Ovary (tissue), 7 donors: ENCODE measurements at regions not wholly inside any gene's neighbourhood (a gene's known extent, or its start where the extent isn't known, plus 50 kb on each side); places are given as distances from the start of the nearest gene placed in this dataset.

ENCODE experiments used
- DNase-seq, 5 donors: peaks; one replicate each; pipeline ENCODE4 v3.0.0-alpha.2; 2019 to 2020
- H3K27ac ChIP-seq, 2 donors: fragments of 200-600 bp; one replicate each; pipeline versions ENCODE4 v1.5.1 to v1.8.0; 2019 to 2022
- H3K27me3 ChIP-seq: fragments of 200-600 bp; one replicate; pipeline ENCODE4 v1.8.0; 2022
- H3K36me3 ChIP-seq: fragments of 200-600 bp; sonication (generic); one replicate; pipeline ENCODE4 v1.5.1; 2019
- H3K4me1 ChIP-seq: one replicate; pipeline ENCODE4 v1.8.1; 2013; ENCODE audit warnings: mild to moderate bottlenecking, moderate library complexity; ENCODE audit not compliant: insufficient read depth
- H3K4me3 ChIP-seq: fragments of 200-600 bp; sonication (generic); one replicate; pipeline ENCODE4 v1.5.1; 2017
- H3K9me3 ChIP-seq, 2 donors: fragments of 200-600 bp in 1 of 2; sonication (generic) in 1 of 2; one replicate each; pipeline versions ENCODE4 v1.5.1 to v1.8.1; 2013 to 2019; ENCODE audit warnings: mild to moderate bottlenecking in 1 of 2, moderate library complexity in 1 of 2
- EP300 ChIP-seq: sonication (generic); formaldehyde crosslinking; IDR thresholded peaks from one replicate; pipeline ENCODE4 v1.6.1; 2017; ENCODE audit warnings: antibody characterized with exemption
- POLR2A ChIP-seq: fragments of 450-650 bp; IDR thresholded peaks from one replicate; pipeline ENCODE4 v1.6.1; 2017; ENCODE audit warnings: antibody characterized with exemption, mild to moderate bottlenecking, moderate library complexity
- WGBS, 3 donors: extraction: QIAGEN DNeasy Blood & Tissue Kit in 1 of 3; methylation state at CpG; one replicate each; pipeline versions ENCODE4 v1.1.5 to v1.1.7; 2013 to 2017; 5-methylcytosine and 5-hydroxymethylcytosine counted together
- intact Hi-C, 4 donors: fragments of 100-400 bp; cut with DNase I; formaldehyde crosslinking; loops; one replicate each; pipeline versions ENCODE4 v1.11.0 to v1.15.1; 2022 to 2023
- TF ChIP-seq, protein P1 (sequence below), 3 donors: fragments of 450-650 bp in 2 of 3; fragments of 200-600 bp in 1 of 3; IDR thresholded peaks; one replicate each; pipeline versions ENCODE4 v1.5.1 to v1.8.0; 2016 to 2022; ENCODE audit warnings: antibody characterized with exemption in 3 of 3, mild to moderate bottlenecking in 1 of 3
- donor health status: DM: no; HTN: no; CAD: no; lungs with moderate emphysema.
- donor health status: DM: no; HTN: no; CAD: no.
- donor health status: Bipolar disorder and iron deficiency.
- donor health status: DM: no; HTN: no; CAD: no.
- donor health status: DM: yes; HTN: yes; CAD: no.

DNA sequence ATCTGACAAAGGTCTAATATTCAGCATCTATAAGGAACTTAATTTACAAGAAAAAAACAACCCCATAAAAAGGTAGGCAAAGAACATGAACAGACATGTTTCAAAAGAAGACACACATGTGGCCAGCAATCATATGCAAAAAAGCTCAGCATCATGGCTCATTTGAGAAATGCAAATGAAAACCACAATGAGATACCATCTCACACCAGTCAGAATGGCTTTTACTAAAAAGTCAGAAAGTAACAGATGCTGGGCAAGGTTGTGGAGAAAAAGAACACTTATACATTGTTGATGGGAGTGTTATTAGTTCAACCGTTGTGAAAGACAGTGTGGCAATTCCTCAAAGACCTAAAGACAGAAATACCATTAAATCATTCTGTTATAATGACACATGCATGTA, 289.9 kb upstream of the MMS22L start:
- Histone ChIP-seq H3K9me3 (no peaks in the 10 kb centered on the region), H3K27ac (no peak overlapping the region), H3K27me3 (no peaks in the 10 kb centered on the region), H3K4me3 (no peak overlapping the region), H3K4me1 (no peaks in the 10 kb centered on the region), H3K36me3 (no peaks in the 10 kb centered on the region)
- TF ChIP-seq POLR2A (no peak), EP300 (no peak)
- TF ChIP-seq, protein P1, sequence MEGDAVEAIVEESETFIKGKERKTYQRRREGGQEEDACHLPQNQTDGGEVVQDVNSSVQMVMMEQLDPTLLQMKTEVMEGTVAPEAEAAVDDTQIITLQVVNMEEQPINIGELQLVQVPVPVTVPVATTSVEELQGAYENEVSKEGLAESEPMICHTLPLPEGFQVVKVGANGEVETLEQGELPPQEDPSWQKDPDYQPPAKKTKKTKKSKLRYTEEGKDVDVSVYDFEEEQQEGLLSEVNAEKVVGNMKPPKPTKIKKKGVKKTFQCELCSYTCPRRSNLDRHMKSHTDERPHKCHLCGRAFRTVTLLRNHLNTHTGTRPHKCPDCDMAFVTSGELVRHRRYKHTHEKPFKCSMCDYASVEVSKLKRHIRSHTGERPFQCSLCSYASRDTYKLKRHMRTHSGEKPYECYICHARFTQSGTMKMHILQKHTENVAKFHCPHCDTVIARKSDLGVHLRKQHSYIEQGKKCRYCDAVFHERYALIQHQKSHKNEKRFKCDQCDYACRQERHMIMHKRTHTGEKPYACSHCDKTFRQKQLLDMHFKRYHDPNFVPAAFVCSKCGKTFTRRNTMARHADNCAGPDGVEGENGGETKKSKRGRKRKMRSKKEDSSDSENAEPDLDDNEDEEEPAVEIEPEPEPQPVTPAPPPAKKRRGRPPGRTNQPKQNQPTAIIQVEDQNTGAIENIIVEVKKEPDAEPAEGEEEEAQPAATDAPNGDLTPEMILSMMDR (IDR thresholded peaks at IDR 0.05), result no peak
- intact Hi-C loops, result no loop called here
- WGBS, 3 donors, result 61 to 79% (median 74%) methylated on average over 1 of the region's 1 CpG
- no peak for DNase-seq

DNA sequence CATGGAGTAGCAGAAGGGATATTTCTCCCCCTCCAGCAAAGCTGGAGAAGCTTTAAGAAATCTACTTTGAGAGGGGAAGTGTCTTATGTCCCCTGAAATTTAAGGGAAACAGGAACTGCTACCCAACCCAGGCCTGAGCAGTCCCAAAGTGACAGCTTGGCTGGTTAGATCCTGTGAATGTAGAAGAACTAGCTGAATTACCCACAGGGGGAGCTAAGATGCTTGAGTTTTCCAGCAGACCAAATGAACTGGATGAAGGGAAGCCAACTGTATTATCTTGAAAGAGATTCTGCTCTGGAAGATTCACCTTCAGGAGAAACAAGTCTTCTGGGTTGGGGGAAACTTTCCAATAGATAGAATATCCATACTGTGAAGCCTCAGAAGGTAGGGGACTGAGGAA, 303.3 kb upstream of the MMS22L start:
- intact Hi-C loops, result no loop called here
- H3K4me3 ChIP-seq, result no peak overlapping the region
- TF ChIP-seq, protein P1 (IDR thresholded peaks at IDR 0.05), result no peak
- TF ChIP-seq POLR2A (no peak), EP300 (no peak)
- no peaks in the 10 kb centered on the region for H3K27me3 ChIP-seq
- no peaks in the 10 kb centered on the region for H3K36me3 ChIP-seq
- H3K9me3 ChIP-seq, result no peaks in the 10 kb centered on the region
- no peak for DNase-seq
- no peak overlapping the region for H3K27ac ChIP-seq
- H3K4me1 ChIP-seq, result no peaks in the 10 kb centered on the region

DNA sequence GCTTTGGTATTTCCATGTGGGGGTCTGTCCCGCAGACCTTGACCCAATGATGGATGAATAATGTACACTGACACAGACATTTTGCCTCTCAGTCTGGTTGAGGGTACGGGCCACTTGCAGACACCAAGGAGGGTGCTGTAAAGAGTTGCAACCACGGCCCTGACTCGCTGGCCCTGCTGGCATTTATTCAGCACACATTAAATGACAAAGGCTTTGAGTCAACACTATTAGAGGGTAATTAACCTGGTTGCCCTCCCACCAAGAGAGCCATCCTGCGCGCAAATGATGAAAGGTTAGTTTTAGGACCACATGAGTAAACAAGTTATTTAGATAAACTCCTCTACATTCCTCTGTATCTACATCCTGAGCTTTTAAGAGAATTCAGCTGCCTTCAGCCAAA, 308.9 kb upstream of the MMS22L start:
- H3K27ac ChIP-seq, result no peak overlapping the region
- intact Hi-C loops, result no loop called here
- WGBS, 3 donors, result 25 to 29% (median 27%) methylated on average over 6 of the region's 6 CpGs
- no peaks in the 10 kb centered on the region for H3K36me3 ChIP-seq
- no peaks in the 10 kb centered on the region for H3K9me3 ChIP-seq
- H3K4me3 ChIP-seq, result no peak overlapping the region
- no peaks in the 10 kb centered on the region for H3K4me1 ChIP-seq
- DNase-seq, result no peak
- TF ChIP-seq, protein P1 (IDR thresholded peaks at IDR 0.05), result no peak
- no peak for TF ChIP-seq EP300
- no peak for TF ChIP-seq POLR2A
- H3K27me3 ChIP-seq, result no peaks in the 10 kb centered on the region

DNA sequence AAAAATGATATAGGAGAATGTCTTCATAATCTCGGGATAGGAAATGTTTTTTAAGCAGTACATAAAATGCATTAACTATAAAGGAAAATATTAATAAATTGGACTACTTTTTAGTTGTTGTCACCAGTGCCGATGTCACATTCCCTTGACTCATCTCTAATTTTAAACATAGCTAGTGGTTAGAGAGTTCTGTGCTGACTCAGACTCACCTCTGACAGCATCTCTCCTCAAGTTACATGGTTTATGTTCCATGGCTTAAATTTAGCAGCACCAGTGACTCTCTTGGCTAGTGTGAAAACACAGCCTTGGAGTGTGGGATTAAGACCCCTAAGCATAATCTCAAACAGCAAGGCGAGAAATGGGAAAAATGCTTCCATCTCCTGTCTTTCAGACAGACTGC, 311.8 kb upstream of the MMS22L start:
- no peak for DNase-seq
- Histone ChIP-seq H3K4me3 (no peak overlapping the region), H3K4me1 (no peaks in the 10 kb centered on the region), H3K36me3 (no peaks in the 10 kb centered on the region), H3K9me3 (no peaks in the 10 kb centered on the region), H3K27me3 (no peaks in the 10 kb centered on the region), H3K27ac (no peak overlapping the region)
- WGBS, 3 donors, result 80 to 83% (median 81%) methylated on average over 3 of the region's 3 CpGs
- TF ChIP-seq POLR2A, result no peak
- TF ChIP-seq EP300, result no peak
- TF ChIP-seq, protein P1 (IDR thresholded peaks at IDR 0.05), result no peak
- intact Hi-C loops, result no loop called here

DNA sequence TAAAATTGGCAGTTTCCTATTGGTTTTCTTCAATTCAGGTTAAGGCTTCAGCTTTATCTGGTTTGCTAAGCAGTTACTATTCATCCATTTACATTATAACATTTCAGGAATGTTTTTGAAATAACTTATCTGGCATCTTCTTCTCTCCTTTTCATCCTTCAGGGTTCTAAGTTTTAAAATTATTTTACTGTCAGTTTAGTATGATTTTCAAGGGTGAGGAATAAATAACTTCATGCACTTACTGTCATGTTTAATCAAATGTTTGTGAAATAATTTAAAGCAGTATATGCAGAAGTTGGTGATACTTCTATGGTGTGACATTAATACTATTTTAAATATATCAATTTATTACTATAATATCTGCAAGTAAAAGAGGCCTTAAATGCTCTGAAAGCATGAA, 338.1 kb upstream of the MMS22L start:
- no peak overlapping the region for H3K27ac ChIP-seq
- no peaks in the 10 kb centered on the region for H3K4me1 ChIP-seq
- H3K9me3 ChIP-seq, result no peaks in the 10 kb centered on the region
- TF ChIP-seq EP300 (no peak), POLR2A (no peak)
- TF ChIP-seq, protein P1 (IDR thresholded peaks at IDR 0.05), result no peak
- no peaks in the 10 kb centered on the region for H3K27me3 ChIP-seq
- no peak overlapping the region for H3K4me3 ChIP-seq
- H3K36me3 ChIP-seq, result no peaks in the 10 kb centered on the region
- no peak for DNase-seq
- intact Hi-C loops, result no loop called here
